HepG2 (cell line): ENCODE measurements at regions not wholly inside any gene's neighbourhood (a gene's known extent, or its start where the extent isn't known, plus 50 kb on each side); places are given as distances from the start of the nearest gene placed in this dataset.

Experiments
- ATAC-seq: fragments of 200-7000 bp; cut with Tn5 transposase; 3 replicates; pipeline ENCODE4 v1.9.1; 2020; ENCODE audit warnings: mild to moderate bottlenecking, moderate library complexity
- BruUV-seq: library from RNA; stranded (reverse); fragments of 400-500 nt; replicated peaks from 2 replicates; lab custom pipeline; 2021; lab: Mats Ljungman, UMichigan
- CTCF ChIA-PET: fragments of 300-600 bp; formaldehyde crosslinking; extraction: SDS; loops from one replicate; lab custom pipeline; 2021; ENCODE audit warnings: low total read pairs, inconsistent platforms, low intra/inter-chr PET ratio; lab: Yijun Ruan, JAX
- POLR2A ChIA-PET: fragments of 350-600 bp; sonication (Branson Sonifier 250); formaldehyde crosslinking; loops from one replicate; lab custom pipeline; 2020; ENCODE audit warnings: antibody characterized with exemption, inconsistent platforms; lab: Yijun Ruan, JAX
- DNase-seq: peaks from one replicate; pipeline ENCODE4 v3.0.0-alpha.2; 2015; ENCODE audit warnings: low spot score
- FAIRE-seq: peaks from 3 replicates; lab custom pipeline; 2011; peaks lifted over from hg19 to GRCh38; lab: Jason Lieb, UNC
- H2AFZ ChIP-seq: one replicate; pipeline ENCODE4 v1.6.1; 2011; ENCODE audit warnings: low read length, inconsistent platforms
- H3K27ac ChIP-seq: fragments of 300-600 bp; 3 replicates; pipeline ENCODE4 v1.8.0; 2011; ENCODE audit warnings: mixed run types, mild to moderate bottlenecking, mixed read lengths, low read length, inconsistent platforms; ENCODE audit not compliant: insufficient read depth; ENCODE audit errors: extremely low read length
- H3K27me3 ChIP-seq, 2 experiments: fragments of 200-600 bp in 1 of 2; 2 replicates in 1 of 2; 3 replicates in 1 of 2; pipeline versions ENCODE4 v1.6.0 to v1.8.0; 2011; ENCODE audit warnings: low read length in 2 of 2, mild to moderate bottlenecking in 2 of 2, moderate library complexity in 2 of 2, inconsistent platforms in 1 of 2; ENCODE audit not compliant: insufficient read depth in 2 of 2, control insufficient read depth in 1 of 2
- H3K36me3 ChIP-seq, 2 experiments: fragments of 200-600 bp in 1 of 2; replicated peaks in 1 of 2; 2 replicates in 1 of 2; 3 replicates in 1 of 2; pipeline versions ENCODE4 v1.5.1 to v1.8.0; 2011; ENCODE audit warnings: low read length in 2 of 2, inconsistent platforms in 1 of 2; ENCODE audit not compliant: insufficient read depth in 2 of 2, control insufficient read depth in 1 of 2
- H3K4me1 ChIP-seq: 2 replicates; pipeline ENCODE4 v1.5.1; 2012; ENCODE audit warnings: low read length, inconsistent platforms; ENCODE audit not compliant: insufficient read depth
- H3K4me2 ChIP-seq: 2 replicates; pipeline ENCODE4 v1.6.0; 2011; ENCODE audit warnings: low read depth, low read length, inconsistent platforms
- H3K4me3 ChIP-seq, 3 experiments: fragments of 200-600 bp in 1 of 3; sonication (generic), shearing (Covaris generic) in 1 of 3; replicated peaks in 1 of 3; 2 replicates each; pipeline ENCODE4 v1.5.1; 2011 to 2016; ENCODE audit warnings: low read length in 3 of 3, inconsistent platforms in 2 of 3, low read depth in 2 of 3, mild to moderate bottlenecking in 2 of 3, control low read depth in 1 of 3, mixed read lengths in 1 of 3; ENCODE audit not compliant: insufficient read depth in 1 of 3
- H3K79me2 ChIP-seq: one replicate; pipeline ENCODE4 v1.6.1; 2011; ENCODE audit warnings: low read length, inconsistent platforms; ENCODE audit not compliant: insufficient read depth
- H3K9ac ChIP-seq: 2 replicates; pipeline ENCODE4 v1.6.0; 2011; ENCODE audit warnings: mild to moderate bottlenecking, low read depth, low read length, inconsistent platforms; ENCODE audit not compliant: insufficient read depth
- H3K9me3 ChIP-seq: 2 replicates; pipeline ENCODE4 v1.5.1; 2012; ENCODE audit warnings: mild to moderate bottlenecking, low read length
- H4K20me1 ChIP-seq: 2 replicates; pipeline ENCODE4 v1.6.0; 2011; ENCODE audit warnings: inconsistent platforms, mild to moderate bottlenecking, low read length, moderate library complexity; ENCODE audit not compliant: insufficient read depth
- CEBPB ChIP-seq: IDR thresholded peaks from 2 replicates; pipeline ENCODE4 v1.6.1; 2011; ENCODE audit warnings: low read depth, low read length, improper control_type of control experiment, borderline replicate concordance
- MAFG ChIP-seq: sonication (generic); formaldehyde crosslinking; IDR thresholded peaks from 2 replicates; pipeline ENCODE4 v1.5.1; 2020; ENCODE audit warnings: mild to moderate bottlenecking, missing genetic modification reagents
- PPARG ChIP-seq: conservative IDR thresholded peaks from 2 replicates; pipeline ENCODE4 v1.6.1; 2016; ENCODE audit warnings: missing biosample characterization, missing genetic modification reagents
- SAP130 ChIP-seq: IDR thresholded peaks from 2 replicates; pipeline ENCODE4 v1.6.1; 2016; ENCODE audit warnings: low read depth
- ZNF230 ChIP-seq: sonication (generic); formaldehyde crosslinking; IDR thresholded peaks from 2 replicates; pipeline ENCODE4 v1.4.0; 2020; ENCODE audit warnings: mild to moderate bottlenecking, missing genetic modification reagents
- WGBS: methylation state at CpG from one replicate; pipeline ENCODE4 v1.1.6; 2017; ENCODE audit warnings: low lambda C conversion rate; 5-methylcytosine and 5-hydroxymethylcytosine counted together
- in situ Hi-C: cut with HindIII; loops from 2 replicates; pipeline ENCODE4 v1.10.0; 2017; ENCODE audit warnings: low pct_unique_long_range_greater_than_20kb; ENCODE audit not compliant: extremely low pct_ligation_motif_present
- intact Hi-C: fragments of 100-400 bp; cut with micrococcal nuclease; formaldehyde crosslinking; loops from one replicate; pipeline ENCODE4 v1.10.0; 2022; ENCODE audit not compliant: unreplicated experiment
- TF ChIP-seq, protein P1 (sequence below): sonication (generic); formaldehyde crosslinking; IDR thresholded peaks from 2 replicates; pipeline ENCODE4 v1.8.0; 2022; ENCODE audit warnings: mild to moderate bottlenecking, missing genetic modification reagents; ENCODE audit not compliant: insufficient replicate concordance
- TF ChIP-seq, protein P2 (sequence below): sonication (generic); formaldehyde crosslinking; IDR thresholded peaks from one replicate; pipeline ENCODE4 v1.5.1; 2020; ENCODE audit warnings: mild to moderate bottlenecking, missing genetic modification reagents; ENCODE audit errors: not compliant biosample characterization

DNA sequence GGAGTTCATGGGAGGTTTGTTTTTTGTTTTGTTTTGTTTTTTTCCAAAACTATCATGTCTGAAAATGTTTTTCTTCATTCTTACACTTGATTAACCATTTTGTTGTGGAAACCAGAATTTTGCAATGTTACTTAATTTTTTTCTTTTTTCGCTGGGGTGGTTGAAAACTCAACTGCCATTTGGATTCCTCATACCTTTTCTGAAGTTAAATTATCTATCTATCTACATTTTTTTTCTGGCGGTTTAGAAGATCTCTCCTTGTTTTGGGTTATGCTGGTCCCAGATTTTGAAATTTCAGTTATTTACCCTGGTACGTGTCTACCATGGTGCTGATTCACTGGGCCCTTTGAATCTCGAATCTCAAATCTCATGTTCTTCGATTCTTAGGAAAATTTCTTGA is 316.2 kb upstream of the SMARCA2 start:
- no peak overlapping the region for H3K9ac ChIP-seq
- WGBS, result 10% methylated on average over 5 of the region's 5 CpGs
- in situ Hi-C loops (no loop called here), intact Hi-C loops (loop anchor here (5.0 to 10.0 kb wide), 2 partner anchors 117 to 924 kb away; no protein-coding TSS in a partner anchor)
- no peaks in the 10 kb centered on the region for H3K79me2 ChIP-seq
- POLR2A ChIA-PET, result no interaction called here
- H3K4me2 ChIP-seq, result no peak overlapping the region
- H3K9me3 ChIP-seq, result no peaks in the 10 kb centered on the region
- FAIRE-seq (no peak), ATAC-seq (no peak), DNase-seq (no peak)
- TF ChIP-seq SAP130 (CRISPR knock-in tag) (no peak), PPARG (no peak), ZNF230 (CRISPR knock-in tag) (no peak), MAFG (no peak), CEBPB (no peak)
- TF ChIP-seq, protein P1, sequence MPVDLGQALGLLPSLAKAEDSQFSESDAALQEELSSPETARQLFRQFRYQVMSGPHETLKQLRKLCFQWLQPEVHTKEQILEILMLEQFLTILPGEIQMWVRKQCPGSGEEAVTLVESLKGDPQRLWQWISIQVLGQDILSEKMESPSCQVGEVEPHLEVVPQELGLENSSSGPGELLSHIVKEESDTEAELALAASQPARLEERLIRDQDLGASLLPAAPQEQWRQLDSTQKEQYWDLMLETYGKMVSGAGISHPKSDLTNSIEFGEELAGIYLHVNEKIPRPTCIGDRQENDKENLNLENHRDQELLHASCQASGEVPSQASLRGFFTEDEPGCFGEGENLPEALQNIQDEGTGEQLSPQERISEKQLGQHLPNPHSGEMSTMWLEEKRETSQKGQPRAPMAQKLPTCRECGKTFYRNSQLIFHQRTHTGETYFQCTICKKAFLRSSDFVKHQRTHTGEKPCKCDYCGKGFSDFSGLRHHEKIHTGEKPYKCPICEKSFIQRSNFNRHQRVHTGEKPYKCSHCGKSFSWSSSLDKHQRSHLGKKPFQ (CRISPR knock-in tag), result no peak
- TF ChIP-seq, protein P2, sequence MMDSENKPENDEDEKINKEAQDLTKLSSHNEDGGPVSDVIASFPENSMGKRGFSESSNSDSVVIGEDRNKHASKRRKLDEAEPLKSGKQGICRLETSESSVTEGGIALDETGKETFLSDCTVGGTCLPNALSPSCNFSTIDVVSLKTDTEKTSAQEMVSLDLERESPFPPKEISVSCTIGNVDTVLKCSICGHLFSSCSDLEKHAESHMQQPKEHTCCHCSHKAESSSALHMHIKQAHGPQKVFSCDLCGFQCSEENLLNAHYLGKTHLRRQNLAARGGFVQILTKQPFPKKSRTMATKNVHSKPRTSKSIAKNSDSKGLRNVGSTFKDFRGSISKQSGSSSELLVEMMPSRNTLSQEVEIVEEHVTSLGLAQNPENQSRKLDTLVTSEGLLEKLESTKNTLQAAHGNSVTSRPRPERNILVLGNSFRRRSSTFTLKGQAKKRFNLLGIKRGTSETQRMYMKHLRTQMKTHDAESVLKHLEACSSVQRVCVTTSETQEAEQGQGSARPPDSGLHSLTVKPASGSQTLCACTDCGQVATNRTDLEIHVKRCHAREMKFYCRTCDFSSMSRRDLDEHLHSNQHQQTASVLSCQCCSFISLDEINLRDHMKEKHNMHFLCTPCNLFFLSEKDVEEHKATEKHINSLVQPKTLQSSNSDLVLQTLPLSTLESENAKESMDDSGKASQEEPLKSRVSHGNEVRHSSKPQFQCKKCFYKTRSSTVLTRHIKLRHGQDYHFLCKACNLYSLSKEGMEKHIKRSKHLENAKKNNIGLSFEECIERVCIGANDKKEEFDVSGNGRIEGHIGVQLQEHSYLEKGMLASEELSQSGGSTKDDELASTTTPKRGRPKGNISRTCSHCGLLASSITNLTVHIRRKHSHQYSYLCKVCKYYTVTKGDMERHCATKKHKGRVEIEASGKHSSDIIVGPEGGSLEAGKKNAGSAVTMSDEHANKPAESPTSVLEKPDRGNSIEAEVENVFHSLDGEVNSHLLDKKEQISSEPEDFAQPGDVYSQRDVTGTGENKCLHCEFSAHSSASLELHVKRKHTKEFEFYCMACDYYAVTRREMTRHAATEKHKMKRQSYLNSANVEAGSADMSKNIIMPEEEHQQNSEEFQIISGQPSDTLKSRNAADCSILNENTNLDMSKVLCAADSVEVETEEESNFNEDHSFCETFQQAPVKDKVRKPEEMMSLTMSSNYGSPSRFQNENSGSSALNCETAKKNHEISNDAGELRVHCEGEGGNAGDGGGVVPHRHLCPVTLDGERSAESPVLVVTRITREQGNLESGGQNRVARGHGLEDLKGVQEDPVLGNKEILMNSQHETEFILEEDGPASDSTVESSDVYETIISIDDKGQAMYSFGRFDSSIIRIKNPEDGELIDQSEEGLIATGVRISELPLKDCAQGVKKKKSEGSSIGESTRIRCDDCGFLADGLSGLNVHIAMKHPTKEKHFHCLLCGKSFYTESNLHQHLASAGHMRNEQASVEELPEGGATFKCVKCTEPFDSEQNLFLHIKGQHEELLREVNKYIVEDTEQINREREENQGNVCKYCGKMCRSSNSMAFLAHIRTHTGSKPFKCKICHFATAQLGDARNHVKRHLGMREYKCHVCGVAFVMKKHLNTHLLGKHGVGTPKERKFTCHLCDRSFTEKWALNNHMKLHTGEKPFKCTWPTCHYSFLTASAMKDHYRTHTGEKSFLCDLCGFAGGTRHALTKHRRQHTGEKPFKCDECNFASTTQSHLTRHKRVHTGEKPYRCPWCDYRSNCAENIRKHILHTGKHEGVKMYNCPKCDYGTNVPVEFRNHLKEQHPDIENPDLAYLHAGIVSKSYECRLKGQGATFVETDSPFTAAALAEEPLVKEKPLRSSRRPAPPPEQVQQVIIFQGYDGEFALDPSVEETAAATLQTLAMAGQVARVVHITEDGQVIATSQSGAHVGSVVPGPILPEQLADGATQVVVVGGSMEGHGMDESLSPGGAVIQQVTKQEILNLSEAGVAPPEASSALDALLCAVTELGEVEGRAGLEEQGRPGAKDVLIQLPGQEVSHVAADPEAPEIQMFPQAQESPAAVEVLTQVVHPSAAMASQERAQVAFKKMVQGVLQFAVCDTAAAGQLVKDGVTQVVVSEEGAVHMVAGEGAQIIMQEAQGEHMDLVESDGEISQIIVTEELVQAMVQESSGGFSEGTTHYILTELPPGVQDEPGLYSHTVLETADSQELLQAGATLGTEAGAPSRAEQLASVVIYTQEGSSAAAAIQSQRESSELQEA (CRISPR knock-in tag), result no peak
- CTCF ChIA-PET, result no interaction called here
- no peaks in the 10 kb centered on the region for H3K4me1 ChIP-seq
- H3K27me3 ChIP-seq, result no peaks in the 10 kb centered on the region
- no peak overlapping the region for H2AFZ ChIP-seq
- H3K36me3 ChIP-seq, result no peaks in the 10 kb centered on the region
- H4K20me1 ChIP-seq, result no peaks in the 10 kb centered on the region
- BruUV-seq, result no TSS peak
- no peak overlapping the region for H3K4me3 ChIP-seq
- H3K27ac ChIP-seq, result no peak overlapping the region
